Smooth muscle cell (in vitro differentiated cells): ENCODE measurements at regions not wholly inside any gene's neighbourhood (a gene's known extent, or its start where the extent isn't known, plus 50 kb on each side); places are given as distances from the start of the nearest gene placed in this dataset.

Experiments used
- DNase-seq: peaks from one replicate; lab custom pipeline; 2025; ENCODE audit not compliant: unreplicated experiment; lab: John Stamatoyannopoulos, UW
- H2AFZ ChIP-seq: fragments of 200-600 bp; sonication (generic); 2 replicates; pipeline ENCODE4 v1.6.0; 2016; ENCODE audit warnings: antibody characterized with exemption, low read depth, mild to moderate bottlenecking
- H3F3A ChIP-seq: fragments of 200-600 bp; sonication (generic); 2 replicates; pipeline ENCODE4 v1.6.0; 2017; ENCODE audit warnings: antibody characterized with exemption, low read depth
- H3K27ac ChIP-seq: fragments of 200-600 bp; sonication (generic); 2 replicates; pipeline ENCODE4 v1.5.1; 2016; ENCODE audit warnings: low read depth, mild to moderate bottlenecking
- H3K27me3 ChIP-seq: fragments of 200-600 bp; sonication (generic); 2 replicates; pipeline ENCODE4 v1.6.1; 2016; ENCODE audit warnings: low read depth, mild to moderate bottlenecking
- H3K36me3 ChIP-seq: fragments of 200-600 bp; sonication (generic); 2 replicates; pipeline ENCODE4 v1.5.1; 2016; ENCODE audit warnings: low read depth
- H3K4me1 ChIP-seq: fragments of 200-600 bp; sonication (generic); 2 replicates; pipeline ENCODE4 v1.5.1; 2016; ENCODE audit warnings: low read depth
- H3K4me2 ChIP-seq: fragments of 200-600 bp; sonication (generic); 2 replicates; pipeline ENCODE4 v1.6.0; 2016; ENCODE audit warnings: mild to moderate bottlenecking
- H3K4me3 ChIP-seq: fragments of 200-600 bp; sonication (generic); 2 replicates; pipeline ENCODE4 v1.5.1; 2016; ENCODE audit warnings: mild to moderate bottlenecking
- H3K79me2 ChIP-seq: fragments of 200-600 bp; sonication (generic); 2 replicates; pipeline ENCODE4 v1.6.0; 2016; ENCODE audit warnings: low read depth, mild to moderate bottlenecking
- H3K9ac ChIP-seq: fragments of 200-600 bp; sonication (generic); 2 replicates; pipeline ENCODE4 v1.6.0; 2016; ENCODE audit warnings: low read depth
- H3K9me3 ChIP-seq: fragments of 200-600 bp; sonication (generic); replicated peaks from 2 replicates; pipeline ENCODE4 v1.5.1; 2016; ENCODE audit warnings: low read depth
- H4K20me1 ChIP-seq: fragments of 200-600 bp; sonication (generic); 2 replicates; pipeline ENCODE4 v1.6.0; 2016; ENCODE audit warnings: low read depth
- WGBS: methylation state at CpG from one replicate; pipeline ENCODE4 v1.1.7; 2016; ENCODE audit warnings: low lambda C conversion rate; 5-methylcytosine and 5-hydroxymethylcytosine counted together
- TF ChIP-seq, protein P1 (sequence below): fragments of 200-600 bp; sonication (generic); IDR thresholded peaks from 2 replicates; pipeline ENCODE4 v1.5.1; 2017; ENCODE audit warnings: borderline replicate concordance, mild to moderate bottlenecking, antibody characterized with exemption; ENCODE audit not compliant: insufficient read depth, poor library complexity, severe bottlenecking

GRCh38 chr16:5791011-5791657 is 693.5 kb upstream of the EEF2KMT start:
- no peaks in the 10 kb centered on the region for H3K36me3 ChIP-seq
- no peaks in the 10 kb centered on the region for H3K27me3 ChIP-seq
- H3K9ac ChIP-seq, result no peak overlapping the region
- no peaks in the 10 kb centered on the region for H3K79me2 ChIP-seq
- H3F3A ChIP-seq, result no peaks in the 10 kb centered on the region
- no peak overlapping the region for H3K4me3 ChIP-seq
- H3K27ac ChIP-seq, result no peak overlapping the region
- no peaks in the 10 kb centered on the region for H3K9me3 ChIP-seq
- H3K4me1 ChIP-seq, result no peaks in the 10 kb centered on the region
- no peak for DNase-seq
- H4K20me1 ChIP-seq, result no peaks in the 10 kb centered on the region
- H2AFZ ChIP-seq, result no peak overlapping the region
- TF ChIP-seq, protein P1, sequence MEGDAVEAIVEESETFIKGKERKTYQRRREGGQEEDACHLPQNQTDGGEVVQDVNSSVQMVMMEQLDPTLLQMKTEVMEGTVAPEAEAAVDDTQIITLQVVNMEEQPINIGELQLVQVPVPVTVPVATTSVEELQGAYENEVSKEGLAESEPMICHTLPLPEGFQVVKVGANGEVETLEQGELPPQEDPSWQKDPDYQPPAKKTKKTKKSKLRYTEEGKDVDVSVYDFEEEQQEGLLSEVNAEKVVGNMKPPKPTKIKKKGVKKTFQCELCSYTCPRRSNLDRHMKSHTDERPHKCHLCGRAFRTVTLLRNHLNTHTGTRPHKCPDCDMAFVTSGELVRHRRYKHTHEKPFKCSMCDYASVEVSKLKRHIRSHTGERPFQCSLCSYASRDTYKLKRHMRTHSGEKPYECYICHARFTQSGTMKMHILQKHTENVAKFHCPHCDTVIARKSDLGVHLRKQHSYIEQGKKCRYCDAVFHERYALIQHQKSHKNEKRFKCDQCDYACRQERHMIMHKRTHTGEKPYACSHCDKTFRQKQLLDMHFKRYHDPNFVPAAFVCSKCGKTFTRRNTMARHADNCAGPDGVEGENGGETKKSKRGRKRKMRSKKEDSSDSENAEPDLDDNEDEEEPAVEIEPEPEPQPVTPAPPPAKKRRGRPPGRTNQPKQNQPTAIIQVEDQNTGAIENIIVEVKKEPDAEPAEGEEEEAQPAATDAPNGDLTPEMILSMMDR, result no peak
- no peak overlapping the region for H3K4me2 ChIP-seq
- WGBS, result 81% methylated on average over 8 of the region's 8 CpGs

DNA sequence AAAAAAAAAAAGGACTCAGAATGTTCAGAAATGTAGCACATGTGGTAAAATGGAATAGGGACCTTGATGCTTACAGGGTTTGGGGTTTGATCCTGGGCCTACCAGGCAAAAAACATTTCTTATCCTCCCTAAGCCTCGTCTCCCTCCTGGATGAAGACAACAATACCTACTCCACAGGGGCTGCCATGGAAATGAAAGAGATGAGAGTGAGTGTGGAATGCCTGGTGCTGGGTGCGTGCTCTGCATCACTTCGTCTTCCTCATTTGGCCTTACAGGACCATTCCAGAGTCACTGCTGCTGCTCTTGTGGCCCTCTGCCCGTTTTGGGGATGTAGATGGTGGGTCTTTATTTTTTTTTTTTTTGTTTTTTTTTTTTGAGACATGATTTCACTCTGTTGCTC is 692.9 kb upstream of the EEF2KMT start:
- Histone ChIP-seq H2AFZ (no peak overlapping the region), H3K27me3 (no peaks in the 10 kb centered on the region), H3K27ac (no peak overlapping the region), H3F3A (no peaks in the 10 kb centered on the region), H3K9ac (no peak overlapping the region), H3K79me2 (no peaks in the 10 kb centered on the region), H4K20me1 (no peaks in the 10 kb centered on the region), H3K4me2 (no peak overlapping the region), H3K4me1 (no peaks in the 10 kb centered on the region), H3K4me3 (no peak overlapping the region), H3K9me3 (no peaks in the 10 kb centered on the region), H3K36me3 (no peaks in the 10 kb centered on the region)
- 76% methylated on average over 4 of the region's 4 CpGs for WGBS
- DNase-seq, result no peak
- TF ChIP-seq, protein P1, result no peak

DNA sequence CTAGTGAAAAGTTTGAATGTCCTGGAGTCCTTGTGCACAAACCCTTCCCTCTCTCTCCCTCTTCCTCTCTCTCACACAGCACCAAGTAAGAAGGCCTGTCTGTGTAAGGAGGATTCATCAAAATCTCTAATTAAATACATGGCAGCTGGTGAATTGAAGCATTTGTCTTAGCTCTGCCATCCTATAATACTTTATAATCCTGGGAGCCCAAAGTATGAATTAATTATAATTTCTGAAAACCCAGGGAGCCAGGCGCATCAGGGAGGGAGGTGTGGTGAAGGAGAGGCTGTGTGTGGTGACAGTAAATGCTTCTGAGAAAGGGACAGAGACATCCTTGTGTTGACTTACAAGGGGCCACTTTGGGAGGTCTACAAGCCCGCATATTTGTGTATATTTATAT is 691.4 kb upstream of the EEF2KMT start:
- no peaks in the 10 kb centered on the region for H3K4me1 ChIP-seq
- H3K36me3 ChIP-seq, result no peaks in the 10 kb centered on the region
- H3F3A ChIP-seq, result no peaks in the 10 kb centered on the region
- no peak overlapping the region for H2AFZ ChIP-seq
- H3K4me2 ChIP-seq, result no peak overlapping the region
- WGBS, result 71% methylated on average over 2 of the region's 2 CpGs
- no peaks in the 10 kb centered on the region for H3K9me3 ChIP-seq
- H3K4me3 ChIP-seq, result no peak overlapping the region
- H4K20me1 ChIP-seq, result no peaks in the 10 kb centered on the region
- TF ChIP-seq, protein P1, result no peak
- H3K79me2 ChIP-seq, result no peaks in the 10 kb centered on the region
- H3K9ac ChIP-seq, result no peak overlapping the region
- H3K27ac ChIP-seq, result no peak overlapping the region
- H3K27me3 ChIP-seq, result no peaks in the 10 kb centered on the region
- DNase-seq, result no peak

DNA sequence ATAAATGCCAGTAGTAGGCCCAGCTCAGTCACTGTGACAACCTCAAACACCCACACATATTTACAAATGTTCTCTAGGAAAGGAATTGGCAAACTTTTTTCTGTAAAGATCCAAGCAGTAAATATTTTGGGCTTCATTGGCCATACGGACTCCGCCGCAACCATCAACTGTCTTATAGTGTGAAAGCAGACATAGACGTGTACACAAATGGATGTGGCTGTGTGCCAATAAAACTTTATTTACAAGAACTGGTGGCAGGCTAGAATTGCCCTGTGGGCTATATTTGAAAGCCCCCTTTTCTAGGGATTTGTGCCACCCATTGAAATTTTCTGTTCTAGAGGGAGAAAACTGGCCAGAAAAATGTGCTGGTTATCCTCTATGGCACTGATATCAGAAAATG is 683.8 kb upstream of the EEF2KMT start:
- Histone ChIP-seq H3K9me3 (no peaks in the 10 kb centered on the region), H3F3A (no peaks in the 10 kb centered on the region), H3K9ac (no peak overlapping the region), H3K4me3 (no peak overlapping the region), H3K27ac (no peak overlapping the region), H2AFZ (no peak overlapping the region), H3K79me2 (no peaks in the 10 kb centered on the region), H3K4me1 (no peaks in the 10 kb centered on the region), H4K20me1 (no peaks in the 10 kb centered on the region), H3K27me3 (no peaks in the 10 kb centered on the region), H3K36me3 (no peaks in the 10 kb centered on the region), H3K4me2 (no peak overlapping the region)
- TF ChIP-seq, protein P1, result no peak
- DNase-seq, result no peak
- WGBS, result 93% methylated on average over 4 of the region's 4 CpGs
